Activated naive CD8-positive, alpha-beta T cell treated with anti-CD3 and anti-CD28 coated beads for 36 hours (primary cell): ENCODE measurements at regions not wholly inside any gene's neighbourhood (a gene's known extent, or its start where the extent isn't known, plus 50 kb on each side); places are given as distances from the start of the nearest gene placed in this dataset.

Experiments
- DNase-seq: peaks from one replicate; pipeline ENCODE4 v3.0.0; 2021
- H3K27ac Mint-ChIP-seq: one replicate; pipeline ENCODE4 v1.8.0; 2022; ENCODE audit warnings: mild to moderate bottlenecking, moderate library complexity, mixed read lengths
- H3K27me3 Mint-ChIP-seq: one replicate; pipeline ENCODE4 v1.8.0; 2022; ENCODE audit warnings: mild to moderate bottlenecking, mixed read lengths
- H3K36me3 Mint-ChIP-seq: one replicate; pipeline ENCODE4 v1.8.0; 2021; ENCODE audit warnings: mild to moderate bottlenecking, mixed read lengths
- H3K4me1 Mint-ChIP-seq: one replicate; pipeline ENCODE4 v1.8.0; 2021; ENCODE audit warnings: mixed read lengths
- H3K4me3 Mint-ChIP-seq: one replicate; pipeline ENCODE4 v1.8.0; 2022; ENCODE audit warnings: mild to moderate bottlenecking, moderate library complexity, mixed read lengths
- H3K9me3 Mint-ChIP-seq: one replicate; pipeline ENCODE4 v1.8.0; 2022; ENCODE audit warnings: mixed read lengths

DNA sequence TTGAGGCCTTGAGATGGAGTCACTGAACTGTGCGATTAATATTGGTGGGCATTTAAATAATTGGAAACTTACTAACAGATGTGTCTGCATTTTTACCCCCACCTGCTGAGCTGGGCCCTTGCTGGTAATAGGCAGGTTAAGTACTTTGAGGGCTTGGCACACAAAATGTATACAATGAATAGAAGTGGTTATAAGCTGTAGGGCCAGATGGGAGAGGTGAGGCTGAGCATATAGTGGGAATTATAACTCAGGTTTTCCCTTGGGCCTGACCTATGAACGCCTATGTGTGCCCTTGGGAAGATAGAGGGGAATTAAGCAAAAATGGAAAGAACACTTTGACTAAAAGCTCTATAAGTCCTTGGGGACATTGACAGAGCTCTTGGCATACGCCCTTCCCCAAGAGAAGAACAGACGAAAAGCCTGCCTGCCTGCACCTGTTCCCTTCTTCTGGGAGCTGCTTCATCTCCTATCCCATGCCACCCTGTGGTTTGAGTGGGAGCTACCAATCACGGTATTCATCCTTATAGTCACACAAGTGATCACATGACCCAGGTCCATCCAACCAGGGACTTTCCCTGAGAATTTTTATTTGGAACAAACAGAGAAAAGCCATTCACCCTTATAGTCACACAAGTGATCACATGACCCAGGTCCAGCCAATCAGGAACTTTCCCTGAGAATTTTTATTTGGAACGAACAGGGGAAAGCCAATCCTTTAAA is 260.7 kb upstream of the CSF3R start:
- no peak overlapping the region for H3K4me3 Mint-ChIP-seq
- H3K36me3 Mint-ChIP-seq, result no peaks in the 10 kb centered on the region
- no peaks in the 10 kb centered on the region for H3K4me1 Mint-ChIP-seq
- no peaks in the 10 kb centered on the region for H3K9me3 Mint-ChIP-seq
- no peak overlapping the region for H3K27ac Mint-ChIP-seq
- H3K27me3 Mint-ChIP-seq, result peaks cover 22% of the 10 kb centered on the region
- DNase-seq, result no peak

DNA sequence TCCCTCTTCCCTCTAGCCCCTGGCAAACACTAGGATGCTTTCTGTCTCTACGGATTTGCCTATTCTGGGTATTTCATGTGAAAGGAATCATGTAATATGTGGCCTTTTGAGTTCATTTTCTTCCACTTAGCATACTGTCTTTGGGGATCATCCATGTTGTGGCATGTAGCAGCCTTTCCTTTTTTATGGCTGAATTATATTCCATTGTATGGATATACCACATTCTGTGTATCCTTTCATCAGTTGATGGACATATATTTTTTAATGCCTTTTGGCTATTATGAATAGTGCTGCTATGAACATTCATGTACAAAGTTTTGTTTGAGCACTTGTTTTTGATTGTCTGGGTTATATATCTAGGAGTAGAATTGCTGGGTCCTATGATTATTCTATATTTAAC is 258.4 kb upstream of the CSF3R start:
- no peaks in the 10 kb centered on the region for H3K36me3 Mint-ChIP-seq
- H3K9me3 Mint-ChIP-seq, result no peaks in the 10 kb centered on the region
- no peak overlapping the region for H3K4me3 Mint-ChIP-seq
- no peak for DNase-seq
- H3K4me1 Mint-ChIP-seq, result no peaks in the 10 kb centered on the region
- peaks cover 31% of the 10 kb centered on the region for H3K27me3 Mint-ChIP-seq
- no peak overlapping the region for H3K27ac Mint-ChIP-seq

DNA sequence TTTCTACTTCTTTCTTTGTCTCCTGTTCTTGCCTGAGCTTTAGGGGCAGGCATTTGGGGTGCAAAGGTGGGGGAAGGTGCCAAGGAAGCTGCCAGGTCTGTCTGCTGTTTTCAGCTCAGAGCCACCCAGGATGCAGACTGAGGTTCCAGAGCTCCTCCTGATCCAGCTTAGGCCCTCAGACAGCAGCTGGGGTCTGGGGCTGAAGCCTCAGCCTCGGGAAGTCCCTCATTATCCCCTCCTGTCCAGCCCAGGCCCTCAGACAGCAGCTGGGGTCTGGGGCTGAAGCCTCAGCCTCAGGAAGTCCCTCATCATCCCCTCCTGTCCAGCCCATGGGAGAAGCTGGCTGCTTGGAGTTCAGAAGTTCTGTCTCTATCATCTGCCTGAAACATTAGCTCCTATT is 257.7 kb upstream of the CSF3R start:
- Mint-ChIP-seq H3K27me3 (peaks cover 29% of the 10 kb centered on the region), H3K36me3 (no peaks in the 10 kb centered on the region), H3K27ac (no peak overlapping the region), H3K9me3 (no peaks in the 10 kb centered on the region), H3K4me3 (no peak overlapping the region), H3K4me1 (no peaks in the 10 kb centered on the region)
- no peak for DNase-seq

DNA sequence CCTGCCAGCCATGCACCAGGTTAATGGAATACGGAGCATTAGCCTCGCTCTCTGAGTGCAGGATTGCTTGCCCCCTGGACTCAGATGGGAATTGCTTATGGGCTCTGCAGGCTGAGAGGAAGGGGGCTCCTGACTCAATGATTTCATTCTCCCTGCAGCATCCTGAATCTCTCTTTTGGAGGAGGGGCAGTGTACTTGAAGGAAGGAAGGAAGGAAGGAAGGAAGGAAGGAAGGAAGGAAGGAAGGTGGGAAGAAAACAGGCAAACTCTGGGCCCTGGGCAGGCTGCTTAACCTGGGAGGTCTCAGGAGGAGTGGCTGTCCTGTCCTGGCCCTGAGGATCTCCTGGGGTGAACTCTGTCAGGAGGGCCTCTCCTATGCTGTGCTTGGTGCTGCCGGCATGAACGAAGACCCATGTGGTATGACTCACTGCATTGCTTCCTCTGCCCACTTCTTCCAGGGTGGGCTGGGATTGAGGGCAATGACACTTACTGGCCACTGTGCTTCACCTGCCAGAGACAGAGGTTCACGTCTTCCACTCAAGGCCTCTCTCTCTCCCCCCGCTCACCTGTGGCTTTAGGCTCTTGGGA is 257.1 kb upstream of the CSF3R start:
- Mint-ChIP-seq H3K9me3 (no peaks in the 10 kb centered on the region), H3K4me3 (no peak overlapping the region), H3K27me3 (peaks cover 24% of the 10 kb centered on the region), H3K36me3 (no peaks in the 10 kb centered on the region), H3K4me1 (no peaks in the 10 kb centered on the region), H3K27ac (no peak overlapping the region)
- DNase-seq, result no peak

DNA sequence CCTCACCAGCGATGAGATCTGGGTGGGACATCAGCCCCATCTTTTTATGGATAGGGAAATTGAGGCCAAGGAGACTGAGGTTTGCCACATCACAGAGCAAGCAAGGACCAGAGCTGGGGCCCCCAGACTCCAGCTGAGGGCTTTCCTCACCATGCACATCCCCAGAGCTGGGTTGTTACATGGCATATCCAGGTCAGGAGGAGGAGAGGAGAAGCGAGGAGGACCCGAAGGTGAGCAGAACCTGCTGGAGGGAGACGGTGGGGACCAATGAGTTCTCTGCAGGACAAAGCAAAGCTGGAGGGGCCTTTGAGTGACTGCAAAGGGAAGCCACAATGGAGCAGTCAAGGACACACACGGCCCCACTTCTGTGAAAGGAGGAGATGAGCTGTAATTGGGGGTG is 255.5 kb upstream of the CSF3R start:
- H3K4me1 Mint-ChIP-seq, result no peaks in the 10 kb centered on the region
- H3K9me3 Mint-ChIP-seq, result no peaks in the 10 kb centered on the region
- H3K27me3 Mint-ChIP-seq, result peaks cover 30% of the 10 kb centered on the region
- H3K36me3 Mint-ChIP-seq, result no peaks in the 10 kb centered on the region
- H3K4me3 Mint-ChIP-seq, result no peak overlapping the region
- DNase-seq, result no peak
- no peak overlapping the region for H3K27ac Mint-ChIP-seq

DNA sequence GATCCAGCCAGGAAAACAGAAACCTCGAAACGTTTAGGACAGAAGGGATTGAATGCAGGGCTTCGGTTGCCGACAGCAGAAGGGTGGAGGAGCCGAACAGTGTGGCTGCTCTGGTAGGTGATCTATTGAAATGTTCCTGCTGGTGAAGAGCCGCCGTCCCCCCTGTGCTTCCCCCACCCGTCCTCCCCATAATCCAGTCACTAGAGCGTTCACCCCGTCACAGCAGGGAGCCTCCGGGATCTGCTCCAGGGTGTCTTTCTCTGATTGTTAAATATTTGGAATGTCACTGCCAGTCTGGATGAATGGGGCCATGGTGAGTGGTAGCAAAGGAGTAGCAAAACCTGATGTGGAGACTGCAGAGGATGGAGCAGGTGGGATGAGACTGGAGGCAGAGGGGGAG is 255.1 kb upstream of the CSF3R start:
- H3K27me3 Mint-ChIP-seq, result peaks cover 32% of the 10 kb centered on the region
- no peak for DNase-seq
- H3K4me1 Mint-ChIP-seq, result no peaks in the 10 kb centered on the region
- H3K4me3 Mint-ChIP-seq, result no peak overlapping the region
- no peak overlapping the region for H3K27ac Mint-ChIP-seq
- H3K9me3 Mint-ChIP-seq, result no peaks in the 10 kb centered on the region
- no peaks in the 10 kb centered on the region for H3K36me3 Mint-ChIP-seq

DNA sequence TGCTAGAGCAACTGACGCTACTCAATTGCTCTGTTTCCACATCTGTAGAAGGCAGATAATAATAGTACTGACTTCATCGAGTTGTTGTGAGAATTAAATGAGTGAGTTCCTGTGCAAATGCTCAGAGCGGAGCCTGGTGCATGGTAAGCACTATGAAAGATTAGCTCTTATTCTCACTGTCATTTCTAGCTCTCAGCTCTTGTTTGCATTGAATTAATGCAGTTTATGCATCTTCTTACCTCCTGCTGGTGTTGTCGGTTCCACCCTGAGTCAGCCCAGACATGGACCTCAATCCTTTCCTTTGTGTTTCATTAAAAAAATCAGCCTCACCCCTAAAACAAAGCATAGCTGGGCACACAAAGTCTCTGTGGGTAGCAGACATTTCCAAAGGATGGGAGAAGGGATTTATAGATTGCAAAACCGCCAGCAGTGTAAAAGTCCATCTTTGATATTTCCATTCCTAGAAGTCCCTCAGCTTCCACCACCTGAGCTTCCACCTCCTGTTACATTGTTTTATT is 254.4 kb upstream of the CSF3R start:
- Mint-ChIP-seq H3K4me1 (no peaks in the 10 kb centered on the region), H3K27ac (no peak overlapping the region), H3K36me3 (no peaks in the 10 kb centered on the region), H3K9me3 (no peaks in the 10 kb centered on the region), H3K27me3 (peaks cover 36% of the 10 kb centered on the region), H3K4me3 (no peak overlapping the region)
- no peak for DNase-seq

DNA sequence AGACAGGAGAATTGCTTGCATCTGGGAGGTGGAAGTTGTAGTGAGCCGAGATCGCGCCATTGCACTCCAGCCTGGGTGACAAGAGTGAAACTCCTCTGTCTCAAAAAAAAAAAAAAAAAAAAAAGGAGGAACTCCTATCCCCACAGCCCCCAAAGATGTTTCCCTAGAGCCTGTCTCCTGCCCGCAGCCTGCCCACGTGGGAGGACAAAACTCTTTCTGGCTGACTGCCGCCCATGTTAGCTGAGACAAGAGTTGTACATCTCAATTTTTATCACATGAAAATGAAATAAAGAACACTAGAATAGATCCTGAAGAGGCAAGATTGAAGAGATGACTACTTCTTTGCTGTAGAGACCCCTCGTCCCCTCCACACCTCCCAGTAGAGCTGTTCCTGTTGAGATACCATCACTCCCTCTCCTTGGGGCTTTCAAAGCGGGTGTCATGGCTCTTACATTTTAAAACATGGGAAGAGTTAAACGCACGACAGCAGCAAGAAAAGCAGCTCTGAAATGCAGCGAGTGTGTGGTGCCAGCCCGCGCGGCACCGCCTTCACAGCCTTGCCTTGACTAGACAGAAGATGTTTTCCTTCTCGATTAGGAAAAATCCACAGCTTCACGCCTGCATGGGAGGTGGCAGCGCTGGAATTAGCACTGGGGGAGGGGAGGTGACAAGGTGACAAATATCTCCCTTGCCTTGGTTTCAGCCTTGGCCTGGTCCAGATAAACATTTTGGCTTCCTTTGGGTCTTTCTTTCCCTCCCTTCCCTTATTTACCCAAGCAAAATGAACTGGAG is 253.4 kb upstream of the CSF3R start:
- Mint-ChIP-seq H3K9me3 (no peaks in the 10 kb centered on the region), H3K27ac (no peak overlapping the region), H3K4me1 (no peaks in the 10 kb centered on the region), H3K4me3 (no peak overlapping the region), H3K27me3 (peaks cover 36% of the 10 kb centered on the region), H3K36me3 (no peaks in the 10 kb centered on the region)
- DNase-seq, result no peak

DNA sequence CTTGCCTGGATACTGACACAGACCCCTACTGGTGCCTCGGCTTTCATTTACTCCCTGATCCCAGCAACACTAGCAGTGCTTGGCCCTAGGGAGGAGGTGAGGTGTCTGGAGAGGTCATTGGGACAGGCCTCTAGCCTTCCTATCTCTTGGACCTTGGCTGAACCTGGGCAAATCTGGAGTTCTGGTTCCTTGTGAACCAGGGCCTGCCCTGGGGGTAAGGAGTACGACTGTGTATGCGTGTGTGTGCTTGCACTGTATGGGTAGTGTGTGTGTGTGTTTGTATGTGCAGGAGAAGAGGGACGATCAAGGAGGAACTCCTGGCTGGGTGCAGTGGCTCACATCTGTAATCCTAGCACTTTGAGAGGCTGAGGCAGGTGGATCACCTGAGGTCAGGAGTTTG is 252.7 kb upstream of the CSF3R start:
- DNase-seq, result no peak
- Mint-ChIP-seq H3K4me1 (no peaks in the 10 kb centered on the region), H3K4me3 (no peak overlapping the region), H3K27ac (no peak overlapping the region), H3K9me3 (no peaks in the 10 kb centered on the region), H3K36me3 (no peaks in the 10 kb centered on the region), H3K27me3 (peaks cover 36% of the 10 kb centered on the region)

DNA sequence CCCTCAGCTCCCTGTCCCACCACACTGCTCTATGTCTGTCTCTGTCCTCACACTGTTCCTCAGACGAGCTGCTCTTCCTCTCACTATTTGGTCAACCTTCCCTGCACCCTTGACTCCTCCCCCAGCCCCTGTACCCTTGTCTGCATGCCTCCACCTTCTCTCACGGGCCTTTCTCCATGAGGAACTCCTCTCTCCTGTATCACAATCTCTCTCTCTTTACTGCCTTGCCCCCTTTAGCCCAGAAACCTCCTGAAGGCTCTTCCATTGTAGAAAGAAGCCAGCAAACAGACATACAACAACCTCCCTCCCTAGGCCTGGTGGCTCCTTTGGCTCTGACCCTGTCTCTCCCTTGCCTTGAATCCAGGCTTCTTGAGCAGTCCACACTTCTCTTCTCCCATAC is 251.6 kb upstream of the CSF3R start:
- DNase-seq, result no peak
- no peaks in the 10 kb centered on the region for H3K4me1 Mint-ChIP-seq
- H3K27me3 Mint-ChIP-seq, result peaks cover 38% of the 10 kb centered on the region

DNA sequence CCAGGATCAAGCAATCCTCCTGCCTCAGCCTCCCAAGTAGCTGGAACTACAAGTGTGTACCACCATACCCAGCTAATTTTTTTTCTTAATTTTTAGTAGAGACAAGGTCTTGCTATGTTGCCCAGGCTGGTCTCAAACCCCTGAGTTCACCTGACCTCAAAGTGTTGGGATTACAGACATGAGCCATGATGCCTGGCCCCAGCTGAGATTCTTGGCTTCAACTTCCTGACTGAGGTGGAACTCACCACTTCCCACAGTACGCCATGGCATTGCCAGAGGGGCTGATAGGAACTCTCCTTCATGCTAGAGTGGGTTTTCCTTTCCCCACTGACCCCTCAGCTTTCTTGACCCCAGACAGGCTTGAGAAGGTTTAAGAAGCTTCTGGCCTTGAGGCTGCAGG is 251.0 kb upstream of the CSF3R start:
- H3K36me3 Mint-ChIP-seq, result no peaks in the 10 kb centered on the region
- H3K4me1 Mint-ChIP-seq, result no peaks in the 10 kb centered on the region
- no peak overlapping the region for H3K4me3 Mint-ChIP-seq
- H3K27ac Mint-ChIP-seq, result no peak overlapping the region
- no peaks in the 10 kb centered on the region for H3K9me3 Mint-ChIP-seq
- DNase-seq, result no peak
- H3K27me3 Mint-ChIP-seq, result peaks cover 44% of the 10 kb centered on the region

More for the DNA sequence above, 251.6 kb upstream of the CSF3R start:
- H3K9me3 Mint-ChIP-seq, result no peaks in the 10 kb centered on the region
- H3K27ac Mint-ChIP-seq, result no peak overlapping the region
- no peak overlapping the region for H3K4me3 Mint-ChIP-seq
- no peaks in the 10 kb centered on the region for H3K36me3 Mint-ChIP-seq

DNA sequence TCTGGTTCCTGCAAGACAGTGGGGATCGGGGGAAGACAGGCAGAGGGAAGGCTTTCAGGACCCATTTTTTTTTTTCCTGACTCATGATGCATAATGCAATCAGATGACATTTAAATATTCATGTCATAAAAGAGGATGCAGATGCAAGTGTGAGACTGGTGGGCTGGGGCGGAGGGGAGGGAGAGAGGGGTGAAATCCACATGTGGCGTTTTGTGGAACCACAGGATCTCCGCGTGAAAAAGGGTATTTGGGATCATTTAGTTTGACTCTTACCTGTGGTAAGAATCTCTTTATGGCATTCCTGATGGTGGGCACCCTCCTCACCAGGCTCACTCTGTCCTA is 249.3 kb upstream of the CSF3R start:
- no peaks in the 10 kb centered on the region for H3K36me3 Mint-ChIP-seq
- no peak for DNase-seq
- H3K27ac Mint-ChIP-seq, result no peak overlapping the region
- H3K27me3 Mint-ChIP-seq, result peaks cover 32% of the 10 kb centered on the region
- no peaks in the 10 kb centered on the region for H3K4me1 Mint-ChIP-seq
- H3K4me3 Mint-ChIP-seq, result no peak overlapping the region
- H3K9me3 Mint-ChIP-seq, result no peaks in the 10 kb centered on the region

DNA sequence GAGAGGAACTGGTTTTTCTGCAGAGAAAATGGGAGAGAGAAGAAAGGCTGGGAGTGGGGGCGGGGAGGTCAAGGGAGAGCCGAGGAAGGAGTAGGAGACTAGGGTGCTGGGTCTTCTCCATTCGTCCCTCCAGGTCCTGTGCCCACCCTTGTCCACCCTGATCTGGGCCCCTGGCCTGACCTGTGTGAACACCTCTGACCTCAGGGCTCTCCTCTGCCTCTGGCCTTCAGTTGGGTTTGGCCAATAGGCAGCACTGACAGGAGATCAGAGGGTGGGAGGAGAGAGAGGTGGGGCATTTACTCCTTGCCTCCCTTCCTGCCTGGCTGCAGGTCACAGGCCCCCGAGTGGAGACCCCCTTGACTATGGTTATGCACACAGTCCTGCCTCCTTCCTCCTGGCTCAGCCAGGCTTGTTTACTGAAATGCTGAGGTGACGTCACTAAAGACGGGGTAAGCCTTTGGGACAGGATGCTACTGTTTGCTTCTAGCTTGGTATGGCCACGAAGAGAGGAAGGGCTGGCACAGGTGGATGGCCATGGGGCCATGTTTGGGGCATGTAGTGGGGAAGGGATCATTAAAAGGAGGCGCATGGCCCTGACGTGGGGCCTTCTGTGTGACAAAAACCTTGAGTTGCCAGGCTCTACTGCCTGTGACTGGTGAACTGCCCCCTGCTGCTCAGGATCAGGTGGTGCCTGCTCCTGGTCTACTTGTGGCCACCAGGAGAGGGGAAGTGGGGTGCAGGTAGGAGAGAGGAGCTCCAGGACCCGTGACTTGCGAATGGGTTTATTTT is 248.7 kb upstream of the CSF3R start:
- H3K4me3 Mint-ChIP-seq, result no peak overlapping the region
- H3K9me3 Mint-ChIP-seq, result no peaks in the 10 kb centered on the region
- no peak overlapping the region for H3K27ac Mint-ChIP-seq
- no peaks in the 10 kb centered on the region for H3K4me1 Mint-ChIP-seq
- no peaks in the 10 kb centered on the region for H3K36me3 Mint-ChIP-seq
- no peak for DNase-seq
- peaks cover 27% of the 10 kb centered on the region for H3K27me3 Mint-ChIP-seq

DNA sequence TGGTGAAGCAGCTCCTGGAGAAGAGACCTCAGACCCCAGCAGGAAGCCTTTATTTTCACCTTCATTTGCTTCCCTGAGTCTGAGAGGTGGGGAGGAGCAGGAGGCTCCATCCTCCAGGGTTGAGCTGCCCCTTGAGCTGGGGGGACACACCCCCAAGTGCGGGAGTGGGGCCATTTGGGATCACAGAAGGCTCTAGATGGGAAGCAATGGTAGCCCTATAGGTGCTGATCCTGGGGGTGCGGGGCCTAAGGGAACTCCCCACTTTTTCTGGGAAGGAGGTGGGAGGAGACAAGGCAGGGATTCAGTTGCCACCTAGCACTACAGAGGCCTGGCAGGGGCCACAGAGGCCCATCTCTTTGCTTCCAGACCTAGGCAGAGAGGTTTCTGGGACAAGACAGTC is 247.9 kb upstream of the CSF3R start:
- Mint-ChIP-seq H3K4me3 (no peak overlapping the region), H3K27ac (no peak overlapping the region), H3K27me3 (peaks cover 27% of the 10 kb centered on the region), H3K9me3 (no peaks in the 10 kb centered on the region), H3K36me3 (no peaks in the 10 kb centered on the region), H3K4me1 (no peaks in the 10 kb centered on the region)
- DNase-seq, result no peak
